IMR-90 (cell line): ENCODE measurements at regions not wholly inside any gene's neighbourhood (a gene's known extent, or its start where the extent isn't known, plus 50 kb on each side); places are given as distances from the start of the nearest gene placed in this dataset.

ENCODE experiments used
- ATAC-seq: fragments of 200-7000 bp; cut with Tn5 transposase; 2 replicates; pipeline ENCODE4 v1.9.1; 2020; ENCODE audit warnings: low read depth, mild to moderate bottlenecking, moderate library complexity
- BruUV-seq: library from RNA; stranded (reverse); fragments of 400-500 nt; replicated peaks from 2 replicates; lab custom pipeline; 2021; lab: Mats Ljungman, UMichigan
- CTCF ChIA-PET: fragments of 300-600 bp; formaldehyde crosslinking; extraction: SDS; loops from one replicate; lab custom pipeline; 2021; ENCODE audit warnings: antibody characterized with exemption; lab: Yijun Ruan, JAX
- POLR2A ChIA-PET: fragments of 300-600 bp; sonication (Branson Sonifier 250); formaldehyde crosslinking; loops from one replicate; lab custom pipeline; 2022; ENCODE audit warnings: antibody characterized with exemption; ENCODE audit not compliant: unreplicated experiment; lab: Charles Lee
- DNase-seq: peaks from one replicate; pipeline ENCODE4 v3.0.0; 2013
- H2AFZ ChIP-seq: replicated peaks from 2 replicates; pipeline ENCODE3; 2013; ENCODE audit warnings: low read length, mild to moderate bottlenecking; ENCODE audit not compliant: poor library complexity
- H2AK5ac ChIP-seq: 2 replicates; pipeline ENCODE4 v1.6.1; 2013; ENCODE audit warnings: low read depth, low read length, inconsistent platforms
- H2AK9ac ChIP-seq: replicated peaks from 2 replicates; pipeline ENCODE3; 2013; ENCODE audit warnings: mild to moderate bottlenecking, low read depth, low read length, moderate library complexity; ENCODE audit not compliant: poor library complexity
- H2BK120ac ChIP-seq: 2 replicates; pipeline ENCODE4 v1.6.1; 2013; ENCODE audit warnings: low read depth, low read length, inconsistent platforms
- H2BK15ac ChIP-seq: 3 replicates; pipeline ENCODE4 v1.6.1; 2013; ENCODE audit warnings: low read depth, low read length, inconsistent platforms
- H2BK20ac ChIP-seq: 2 replicates; pipeline ENCODE4 v1.6.1; 2013; ENCODE audit warnings: low read depth, mild to moderate bottlenecking, inconsistent platforms, low read length, moderate library complexity
- H2BK5ac ChIP-seq: 2 replicates; pipeline ENCODE4 v1.6.1; 2013; ENCODE audit warnings: mild to moderate bottlenecking, low read depth, low read length, inconsistent platforms; ENCODE audit not compliant: poor library complexity, severe bottlenecking
- H3K14ac ChIP-seq: replicated peaks from 2 replicates; pipeline ENCODE4 v1.6.1; 2013; ENCODE audit warnings: low read depth, low read length, inconsistent platforms
- H3K18ac ChIP-seq: 2 replicates; pipeline ENCODE4 v1.6.1; 2013; ENCODE audit warnings: low read depth, low read length, control low read depth
- H3K23ac ChIP-seq: 2 replicates; pipeline ENCODE4 v1.6.1; 2013; ENCODE audit warnings: low read depth, low read length, inconsistent platforms
- H3K27ac ChIP-seq: 2 replicates; pipeline ENCODE4 v1.5.1; 2013; ENCODE audit warnings: mild to moderate bottlenecking, control low read depth, low read length; ENCODE audit not compliant: insufficient read depth
- H3K27me3 ChIP-seq: 2 replicates; pipeline ENCODE4 v1.6.1; 2013; ENCODE audit warnings: low read length; ENCODE audit not compliant: control insufficient read depth, insufficient read depth
- H3K36me3 ChIP-seq: 2 replicates; pipeline ENCODE4 v1.6.1; 2013; ENCODE audit warnings: low read length, mixed read lengths; ENCODE audit not compliant: control insufficient read depth, insufficient read depth
- H3K4ac ChIP-seq: 2 replicates; pipeline ENCODE4 v1.6.1; 2013; ENCODE audit warnings: low read depth, low read length, inconsistent platforms
- H3K4me1 ChIP-seq: 2 replicates; pipeline ENCODE4 v1.6.1; 2013; ENCODE audit warnings: low read length, mixed read lengths; ENCODE audit not compliant: control insufficient read depth, insufficient read depth
- H3K4me2 ChIP-seq: 2 replicates; pipeline ENCODE4 v1.6.1; 2013; ENCODE audit warnings: low read depth, mild to moderate bottlenecking, control low read depth, low read length, moderate library complexity
- H3K4me3 ChIP-seq: 2 replicates; pipeline ENCODE4 v1.5.1; 2013; ENCODE audit warnings: low read depth, mild to moderate bottlenecking, control low read depth, low read length, moderate library complexity; ENCODE audit not compliant: insufficient read depth
- H3K56ac ChIP-seq: 2 replicates; pipeline ENCODE4 v1.6.1; 2013; ENCODE audit warnings: low read length, inconsistent platforms; ENCODE audit not compliant: insufficient read depth; ENCODE audit errors: extremely low read depth
- H3K79me1 ChIP-seq, 2 experiments: 2 replicates each; pipeline ENCODE4 v1.6.1; 2013; ENCODE audit warnings: low read length in 2 of 2, inconsistent platforms in 1 of 2, low read depth in 1 of 2
- H3K9ac ChIP-seq: 2 replicates; pipeline ENCODE4 v1.6.1; 2013; ENCODE audit warnings: low read depth, low read length, control low read depth
- H3K9me1 ChIP-seq: 2 replicates; pipeline ENCODE4 v1.6.1; 2013; ENCODE audit warnings: low read length, inconsistent platforms; ENCODE audit not compliant: insufficient read depth
- H3K9me3 ChIP-seq: 2 replicates; pipeline ENCODE4 v1.6.1; 2013; ENCODE audit warnings: low read length; ENCODE audit not compliant: control insufficient read depth, insufficient read depth
- H4K20me1 ChIP-seq: 2 replicates; pipeline ENCODE4 v1.6.1; 2013; ENCODE audit warnings: low read length, inconsistent platforms; ENCODE audit not compliant: insufficient read depth
- H4K5ac ChIP-seq: 2 replicates; pipeline ENCODE4 v1.6.1; 2013; ENCODE audit warnings: mild to moderate bottlenecking, low read depth, low read length, control low read depth
- H4K8ac ChIP-seq, 2 experiments: 2 replicates each; pipeline ENCODE4 v1.6.1; 2013; ENCODE audit warnings: low read depth in 2 of 2, low read length in 2 of 2, control low read depth in 1 of 2, inconsistent platforms in 1 of 2
- H4K91ac ChIP-seq: 2 replicates; pipeline ENCODE4 v1.6.1; 2013; ENCODE audit warnings: low read depth, low read length, inconsistent platforms; ENCODE audit not compliant: insufficient read depth
- MAFK ChIP-seq: IDR thresholded peaks from 2 replicates; pipeline ENCODE4 v1.6.1; 2012; ENCODE audit warnings: low read depth, low read length, improper control_type of control experiment
- NFE2L2 ChIP-seq: fragments of 150-350 bp; IDR thresholded peaks from 2 replicates; pipeline ENCODE4 v1.6.1; 2016; ENCODE audit warnings: low read depth, mild to moderate bottlenecking, low read length
- POLR2A ChIP-seq: IDR thresholded peaks from 2 replicates; pipeline ENCODE4 v1.6.1; 2012; ENCODE audit warnings: mild to moderate bottlenecking, low read depth, low read length
- RCOR1 ChIP-seq: IDR thresholded peaks from 2 replicates; pipeline ENCODE4 v1.6.1; 2012; ENCODE audit warnings: mild to moderate bottlenecking, low read length, improper control_type of control experiment; ENCODE audit not compliant: insufficient replicate concordance
- RFX5 ChIP-seq: IDR thresholded peaks from 2 replicates; pipeline ENCODE4 v1.8.0; 2012; ENCODE audit warnings: low read depth, mild to moderate bottlenecking, low read length, moderate library complexity
- WGBS, 2 experiments: methylation state at CpG; one replicate each; pipeline versions ENCODE4 v1.1.5 to v1.1.7; 2013; ENCODE audit warnings: missing lambda C conversion rate in 2 of 2; ENCODE audit not compliant: insufficient read length in 1 of 2; ENCODE audit errors: extremely low coverage in 2 of 2; 5-methylcytosine and 5-hydroxymethylcytosine counted together
- dilution Hi-C: fragments of 300-500 bp; cut with HindIII; formaldehyde crosslinking; loops from one replicate; pipeline ENCODE4 v1.14.3; 2018; ENCODE audit warnings: low sequenced_read_pairs; ENCODE audit not compliant: unreplicated experiment
- in situ Hi-C: fragments of 300-500 bp; cut with MboI; formaldehyde crosslinking; loops from 3 replicates; pipeline ENCODE4 v1.14.3; 2019; ENCODE audit warnings: low sequenced_read_pairs, inconsistent platforms, mixed read lengths
- intact Hi-C: fragments of 100-400 bp; cut with micrococcal nuclease; formaldehyde crosslinking; loops from 2 replicates; pipeline ENCODE4 v1.10.0; 2022

DNA sequence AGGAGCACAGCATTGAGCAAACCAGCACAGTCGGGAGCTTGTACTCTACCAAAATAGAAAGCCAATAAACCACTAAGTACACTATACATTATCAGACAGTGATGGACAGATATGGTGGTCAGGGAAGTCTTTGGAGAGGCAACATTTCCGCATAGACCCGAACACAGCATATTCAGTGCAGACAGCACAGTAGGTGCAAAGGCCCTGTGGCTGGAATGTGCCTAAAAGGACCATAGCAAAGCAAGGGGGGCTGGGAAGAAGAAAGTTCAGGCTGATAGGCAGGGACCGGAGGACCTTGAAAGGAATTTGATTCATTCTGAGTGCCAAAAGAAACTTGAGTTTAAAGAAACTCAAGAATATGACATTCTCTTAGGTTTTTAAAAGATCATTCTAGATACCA is 92.0 kb upstream of the GALNT2 start:
- Histone ChIP-seq H4K5ac (no peak overlapping the region), H2BK5ac (no peak overlapping the region), H2AK5ac (no peak overlapping the region), H3K79me1 (no peaks in the 10 kb centered on the region), H3K9ac (no peak overlapping the region), H3K4me2 (no peak overlapping the region), H3K9me1 (no peaks in the 10 kb centered on the region), H2AK9ac (no peak overlapping the region), H4K20me1 (no peaks in the 10 kb centered on the region), H2BK15ac (no peak overlapping the region), H3K4me1 (no peaks in the 10 kb centered on the region), H4K8ac (no peak overlapping the region), H2BK20ac (no peak overlapping the region), H3K36me3 (no peaks in the 10 kb centered on the region), H3K27ac (no peak overlapping the region), H4K91ac (no peak overlapping the region), H3K14ac (no peak overlapping the region), H3K4me3 (no peak overlapping the region), H2AFZ (no peak overlapping the region), H3K4ac (no peak overlapping the region), H3K18ac (no peak overlapping the region), H3K23ac (no peak overlapping the region), H3K56ac (no peak overlapping the region), H3K27me3 (no peaks in the 10 kb centered on the region), H3K9me3 (no peaks in the 10 kb centered on the region), H2BK120ac (no peak overlapping the region)
- no peak for DNase-seq
- intact Hi-C loops: loop anchor here (10.0 kb wide), 1 partner anchor 290 kb away; no protein-coding TSS in a partner anchor
- POLR2A ChIA-PET: no interaction called here
- TF ChIP-seq MAFK (no peak), RCOR1 (no peak), POLR2A (no peak), NFE2L2 (no peak), RFX5 (no peak)
- ATAC-seq: no peak
- in situ Hi-C loops: no loop called here
- CTCF ChIA-PET: no interaction called here
- dilution Hi-C loops: no loop called here
- WGBS, 2 experiments: 86% methylated on average over 2 of the region's 4 CpGs; no CpG with 5 or more reads in 1 of the 2 experiments
- no TSS peak for BruUV-seq
